ENCODE measurements at regions not wholly inside any gene's neighbourhood (a gene's known extent, or its start where the extent isn't known, plus 50 kb on each side); places are given as distances from the start of the nearest gene placed in this dataset.
"Not testable (repeated sequence)": the region's sequence is repeated elsewhere in the genome, so short reads cannot be mapped to it uniquely, and the experiment has no call there.

DNA sequence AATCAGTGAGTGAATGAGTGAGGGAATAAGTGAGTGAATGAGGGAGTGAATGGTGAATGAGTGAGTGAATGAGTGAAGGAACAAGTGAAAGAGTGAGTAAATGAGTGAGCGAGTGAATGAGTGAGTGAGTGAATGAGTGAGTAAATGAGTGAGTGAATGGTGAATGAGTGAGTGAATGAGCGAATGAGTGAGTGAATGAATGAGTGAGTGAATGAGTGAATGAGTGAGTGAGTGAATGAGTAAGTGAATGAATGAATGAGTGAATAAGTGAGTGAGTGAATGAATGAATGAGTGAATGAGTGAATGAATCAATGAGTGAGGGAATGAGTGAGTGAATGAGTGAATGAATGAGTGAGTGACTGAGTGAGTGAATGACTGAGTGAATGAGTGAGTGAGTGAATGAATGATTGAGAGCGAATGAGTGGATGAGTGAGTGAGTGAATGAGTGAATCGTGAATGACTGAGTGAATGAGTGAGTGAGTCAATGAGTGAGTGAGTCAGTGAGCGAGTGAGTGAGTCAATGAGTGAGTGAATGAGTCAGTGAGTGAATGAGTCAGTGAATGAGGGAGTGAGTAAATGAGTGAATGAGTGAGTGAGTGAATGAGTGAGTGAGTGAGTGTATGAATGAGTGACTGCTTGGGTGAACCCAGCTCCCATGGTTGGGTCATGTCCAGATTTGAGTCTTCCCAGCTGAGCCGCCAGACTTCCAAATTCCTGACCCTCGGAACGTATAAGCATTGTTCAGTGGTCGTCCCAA, 133.0 kb downstream of the NPIPB11 start:
- not testable (repeated sequence) for DNase-seq

DNA sequence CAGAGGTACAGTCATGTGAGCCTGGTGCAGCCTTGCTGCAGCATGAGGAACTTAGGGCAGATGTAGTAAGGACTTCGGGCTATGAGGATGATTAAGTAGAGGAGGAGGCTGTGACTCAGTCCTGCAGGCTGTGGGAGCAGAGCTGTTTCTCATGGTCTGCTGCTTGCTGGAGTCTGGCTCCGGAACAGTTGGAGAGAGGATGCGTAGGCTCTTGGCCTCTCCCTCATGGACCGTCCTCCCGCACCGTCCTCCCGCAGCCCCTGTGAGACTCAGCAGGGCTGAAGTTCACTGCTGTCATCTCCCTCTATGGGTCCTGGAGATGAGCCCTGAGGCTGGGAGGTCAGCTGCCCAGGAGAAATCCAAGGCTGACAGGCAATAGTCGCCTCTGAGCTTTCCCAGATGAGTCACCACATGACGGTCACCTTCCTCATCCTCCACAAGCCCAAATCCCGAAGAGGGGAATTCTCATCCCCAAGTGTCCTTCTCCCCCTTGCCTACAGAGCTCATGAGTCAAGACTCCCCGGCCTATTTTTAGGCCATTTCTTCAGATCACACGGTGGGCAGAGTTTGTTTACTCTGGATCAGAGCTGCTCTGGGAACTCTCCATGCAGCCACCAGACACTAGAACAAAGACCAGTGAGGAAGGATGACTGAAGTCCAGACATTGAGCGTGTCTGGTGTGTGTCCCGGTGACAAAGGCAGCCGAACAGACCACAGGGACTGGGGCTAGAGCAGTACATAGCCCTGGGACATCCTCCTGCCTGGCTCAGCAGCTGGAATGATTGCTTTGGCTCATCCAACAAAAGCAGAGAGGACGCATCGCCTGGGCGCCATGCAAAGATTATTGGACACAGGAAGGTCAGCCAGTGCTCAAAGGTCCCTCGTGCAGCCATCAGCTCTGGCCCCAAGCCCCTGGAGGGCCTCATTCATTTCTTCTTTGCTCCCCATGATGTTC, 134.5 kb downstream of the NPIPB11 start:
- DNase-seq, result peak; percentile 81

DNA sequence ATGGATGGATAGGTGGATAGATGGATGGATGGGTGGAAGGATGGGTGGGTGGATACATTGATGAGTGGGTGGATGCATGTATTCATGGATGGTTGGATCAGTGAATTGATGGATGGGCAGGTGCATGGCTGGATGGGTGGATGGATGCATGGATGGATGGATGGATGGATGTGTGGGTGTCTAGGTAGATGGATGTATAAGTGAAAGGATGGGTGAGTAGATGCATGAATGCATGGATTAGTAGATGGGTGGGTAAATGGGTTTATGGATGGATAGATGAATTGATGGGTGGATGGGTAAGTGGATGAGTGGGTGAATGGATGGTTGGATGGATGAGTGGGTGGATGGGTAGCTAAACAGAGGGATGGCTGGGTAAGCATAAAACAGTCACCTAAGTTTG, 135.6 kb downstream of the NPIPB11 start:
- not testable (repeated sequence) for DNase-seq

DNA sequence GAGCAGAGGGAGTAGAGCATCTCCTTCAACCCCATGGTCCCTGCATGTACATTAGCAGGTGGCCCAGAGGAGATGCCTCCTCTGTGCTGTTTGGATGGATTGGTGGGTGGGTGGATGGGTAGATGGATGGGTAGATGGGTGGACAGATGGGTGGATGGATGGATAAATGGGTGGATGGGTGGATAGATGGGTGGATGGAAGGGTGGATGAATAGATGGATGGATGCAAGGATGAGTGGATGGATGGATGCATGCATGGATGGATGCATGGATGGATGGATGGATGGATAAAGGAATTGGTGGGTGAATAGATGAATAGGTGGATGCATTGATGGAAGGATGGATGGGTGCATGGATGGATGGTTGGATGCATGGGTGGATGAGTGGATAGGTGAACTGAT, 136.5 kb downstream of the NPIPB11 start:
- not testable (repeated sequence) for DNase-seq

DNA sequence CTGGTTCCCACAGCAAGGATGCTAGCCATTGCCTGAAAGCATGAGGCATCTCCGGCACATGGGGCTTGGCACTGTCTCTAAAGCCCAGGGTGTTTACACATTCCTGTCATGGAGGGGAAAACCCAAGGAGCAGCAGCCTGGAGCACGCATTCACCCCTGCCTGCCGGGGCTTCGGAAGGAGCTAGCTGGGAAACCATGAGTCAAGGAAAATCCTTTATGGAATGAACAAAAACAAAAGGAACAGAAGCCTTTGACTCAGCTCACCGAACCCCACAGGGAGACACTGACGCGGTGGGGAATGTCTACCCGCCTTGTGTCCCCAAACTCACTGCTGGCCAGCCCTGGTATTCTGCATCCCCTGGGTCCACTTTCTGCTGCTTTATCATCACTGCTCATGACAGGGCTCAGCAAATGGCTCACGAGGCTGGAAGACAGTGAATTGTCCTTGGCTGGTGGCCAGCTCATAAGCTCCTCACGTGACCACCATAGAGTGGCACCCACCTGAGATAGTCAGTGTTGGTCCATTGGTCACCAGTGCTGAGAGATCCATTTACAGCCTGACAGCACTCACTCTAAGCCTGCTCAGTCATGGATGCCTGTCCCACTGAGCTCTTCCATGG, 137.2 kb downstream of the NPIPB11 start:
- peak; percentile 90 for DNase-seq

DNA sequence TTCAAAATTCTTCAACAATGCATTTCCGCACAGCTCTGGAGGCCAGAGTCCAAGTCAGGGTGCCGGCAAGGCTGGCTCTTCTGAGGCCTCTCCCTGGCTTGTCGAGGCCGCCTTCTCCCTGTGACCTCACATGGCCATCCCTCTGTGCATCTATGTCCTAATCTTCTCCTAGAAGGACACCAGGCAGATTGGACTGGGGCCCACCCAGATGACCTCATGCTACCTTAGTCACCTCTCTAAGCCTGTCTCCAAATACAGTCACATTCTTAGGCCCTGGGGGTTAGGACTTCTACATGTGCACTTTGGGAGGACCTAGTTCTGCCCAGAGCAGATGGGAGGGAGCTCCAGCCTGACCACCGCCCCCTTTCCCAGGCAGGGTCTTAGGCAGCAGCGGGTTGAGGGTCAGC, 137.7 kb downstream of the NPIPB11 start:
- peak; percentile 82 for DNase-seq

DNA sequence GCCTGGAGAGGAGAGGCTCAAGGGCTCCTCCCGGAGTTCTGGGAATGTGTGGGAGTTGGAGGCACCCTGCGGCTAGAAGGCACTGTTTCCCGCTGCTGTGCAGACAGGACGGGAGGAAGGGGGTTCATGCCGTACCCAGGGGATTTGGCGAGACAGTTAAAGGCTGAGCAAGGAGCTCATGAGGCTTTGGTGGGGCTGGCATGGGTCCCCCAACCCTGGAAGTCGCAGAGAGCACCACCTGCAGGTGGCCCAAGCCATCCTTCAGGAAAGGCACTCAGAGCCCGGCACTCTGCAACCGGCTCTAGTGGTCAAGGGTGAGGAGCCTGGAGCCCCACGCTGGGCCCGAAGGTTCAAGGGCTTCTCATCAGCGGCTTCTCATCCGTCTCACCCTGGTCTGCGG, 138.2 kb downstream of the NPIPB11 start:
- not testable (repeated sequence) for DNase-seq

DNA sequence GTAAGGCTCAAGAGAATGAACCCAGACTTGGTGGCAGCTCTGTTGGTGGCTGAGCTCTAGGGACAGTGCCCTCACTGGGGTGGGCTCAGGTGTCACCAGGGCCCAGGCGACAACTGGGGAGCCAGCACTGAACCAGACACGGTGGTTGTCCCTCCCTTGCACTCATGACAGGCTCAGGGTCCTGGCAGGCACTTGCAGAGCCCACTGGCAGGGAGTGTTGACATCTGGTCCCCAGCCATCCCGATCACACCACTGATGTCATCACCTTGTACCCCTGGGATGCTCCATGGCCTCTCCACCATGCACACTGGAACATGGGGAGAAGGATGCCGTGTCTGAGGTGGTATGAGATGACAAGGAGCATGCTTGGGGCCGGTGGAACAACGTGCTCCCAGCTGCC, 138.6 kb downstream of the NPIPB11 start:
- not testable (repeated sequence) for DNase-seq

DNA sequence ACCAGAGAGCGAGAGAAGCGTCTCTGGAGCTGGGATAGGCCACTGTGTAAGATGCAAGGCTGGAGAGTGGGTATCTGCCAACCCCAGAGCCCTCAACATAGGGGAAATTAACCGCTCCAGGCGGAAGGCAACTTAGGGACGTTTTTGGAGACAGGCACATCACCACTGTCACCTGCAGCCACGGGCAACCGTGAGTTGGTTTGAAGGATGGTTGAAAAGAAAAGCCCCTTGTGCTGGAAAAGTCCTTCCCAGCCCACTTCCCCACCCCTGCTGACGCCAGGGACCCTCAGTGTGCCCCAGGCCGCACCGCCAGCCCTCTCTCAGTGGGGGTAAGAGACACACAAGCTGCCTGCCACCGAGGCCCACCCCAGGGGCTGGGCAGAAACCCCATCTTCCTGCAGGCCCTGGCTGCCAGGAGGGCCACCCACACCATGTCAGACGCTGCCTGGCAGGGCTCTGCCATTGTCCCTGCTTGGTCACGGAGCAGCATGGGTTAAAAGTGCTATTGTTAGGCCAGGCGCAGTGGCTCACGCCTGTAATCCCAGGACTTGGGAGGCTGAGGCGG, 139.4 kb downstream of the NPIPB11 start:
- DNase-seq, result not testable (repeated sequence)

DNA sequence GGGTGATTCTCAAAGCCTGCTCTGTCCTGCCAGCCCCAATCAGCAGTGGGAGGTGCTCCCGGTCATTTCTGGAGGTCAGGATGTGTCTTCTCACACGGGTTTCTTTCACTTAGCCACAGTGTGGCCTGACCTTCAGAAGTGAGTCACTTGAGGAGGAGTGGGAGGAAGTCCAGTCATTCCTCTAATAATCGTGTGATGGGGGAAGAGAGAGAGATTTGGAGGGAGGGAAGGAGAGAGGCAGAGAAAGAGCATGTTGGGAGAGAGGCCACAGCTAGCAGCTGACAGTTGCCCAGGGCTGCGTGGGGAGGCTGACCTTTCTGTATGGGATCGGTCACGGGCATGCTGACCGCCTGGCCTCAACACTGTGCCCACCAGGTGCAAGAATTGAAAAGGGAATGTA, 139.9 kb downstream of the NPIPB11 start:
- peak; percentile 39 for DNase-seq

DNA sequence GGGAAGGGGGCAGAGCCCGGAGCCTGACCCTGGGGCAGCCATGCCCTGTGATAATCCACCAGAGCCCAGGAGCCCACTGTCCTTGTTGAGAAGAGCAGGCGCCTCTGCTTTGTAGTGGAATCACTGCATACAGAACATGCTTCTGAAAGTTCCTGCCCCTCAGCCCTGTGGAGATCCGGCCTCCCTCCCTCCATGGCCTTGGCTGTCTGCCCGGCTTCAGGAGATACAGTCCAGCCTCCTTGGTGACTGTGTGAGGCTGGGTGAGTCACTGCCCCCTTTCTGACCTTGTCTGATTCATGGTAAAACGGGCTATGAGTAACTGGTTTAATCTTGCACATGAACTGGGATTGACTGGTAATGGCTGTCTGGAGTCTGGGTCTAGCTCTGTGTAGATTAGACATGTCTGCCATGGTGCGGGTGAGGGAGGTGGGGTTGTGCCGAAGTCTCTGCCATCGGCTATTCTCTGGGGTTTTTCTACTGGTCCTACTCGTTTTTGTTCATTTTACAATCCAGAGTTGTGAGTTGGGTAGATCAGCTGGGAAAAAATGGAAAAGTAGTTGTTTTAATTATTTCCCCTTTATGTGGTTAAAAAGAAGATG, 141.2 kb downstream of the NPIPB11 start:
- peak; percentile 90 for DNase-seq

DNA sequence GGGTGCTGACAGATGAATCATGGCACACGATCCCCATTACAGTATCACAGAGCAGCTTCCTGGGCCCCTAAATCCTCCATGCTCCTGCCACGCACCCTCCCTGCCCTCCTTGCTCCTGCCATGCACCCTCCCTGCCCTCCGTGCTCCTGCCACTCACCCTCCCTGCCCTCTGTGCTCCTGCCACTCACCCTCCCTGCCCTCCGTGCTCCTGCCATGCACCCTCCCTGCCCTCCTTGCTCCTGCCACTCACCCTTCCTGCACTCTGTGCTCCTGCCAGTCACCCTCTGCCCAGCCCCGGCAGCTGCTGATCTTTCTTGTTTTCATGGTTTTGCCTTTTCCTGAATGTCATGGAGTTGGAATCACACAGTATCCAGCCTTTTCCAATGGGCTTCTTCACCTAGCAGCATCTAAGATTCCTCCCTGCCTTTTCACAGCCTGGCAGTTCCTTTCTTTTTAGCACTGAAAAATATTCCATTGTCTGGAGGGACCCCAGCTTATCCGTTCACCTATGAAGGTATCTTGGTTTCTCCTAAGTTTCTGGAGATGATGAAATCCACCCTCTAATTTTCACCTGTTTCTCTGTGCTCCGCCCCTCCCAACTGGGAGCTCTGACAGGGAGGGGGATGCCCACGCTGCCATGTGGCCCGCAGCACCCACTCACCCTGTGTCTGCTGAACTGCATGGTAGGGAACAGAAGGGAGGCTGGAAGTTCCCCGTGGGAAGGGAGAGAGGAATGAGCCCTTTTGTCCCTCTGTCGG, 142.3 kb downstream of the NPIPB11 start:
- DNase-seq, result not testable (repeated sequence)

DNA sequence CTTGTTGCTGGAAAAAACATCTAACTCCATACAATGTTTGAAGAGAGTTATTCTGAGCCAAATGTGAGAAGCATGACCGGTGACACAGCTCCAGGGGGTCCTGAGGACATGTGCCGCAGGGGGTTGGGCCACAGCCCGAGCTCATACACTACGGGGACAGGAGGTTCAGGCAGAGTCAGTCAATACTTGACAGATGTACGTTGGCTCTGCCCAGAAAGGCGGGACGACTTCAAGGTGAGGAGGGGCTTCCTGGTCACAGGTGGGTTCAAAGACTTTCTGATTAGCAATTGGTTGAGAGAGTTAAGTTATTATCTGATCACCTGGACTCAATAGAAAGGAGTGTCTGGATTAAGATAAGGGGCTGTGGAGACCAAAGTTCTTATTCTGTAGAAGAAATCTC, 143.8 kb downstream of the NPIPB11 start:
- DNase-seq, result not testable (repeated sequence)

DNA sequence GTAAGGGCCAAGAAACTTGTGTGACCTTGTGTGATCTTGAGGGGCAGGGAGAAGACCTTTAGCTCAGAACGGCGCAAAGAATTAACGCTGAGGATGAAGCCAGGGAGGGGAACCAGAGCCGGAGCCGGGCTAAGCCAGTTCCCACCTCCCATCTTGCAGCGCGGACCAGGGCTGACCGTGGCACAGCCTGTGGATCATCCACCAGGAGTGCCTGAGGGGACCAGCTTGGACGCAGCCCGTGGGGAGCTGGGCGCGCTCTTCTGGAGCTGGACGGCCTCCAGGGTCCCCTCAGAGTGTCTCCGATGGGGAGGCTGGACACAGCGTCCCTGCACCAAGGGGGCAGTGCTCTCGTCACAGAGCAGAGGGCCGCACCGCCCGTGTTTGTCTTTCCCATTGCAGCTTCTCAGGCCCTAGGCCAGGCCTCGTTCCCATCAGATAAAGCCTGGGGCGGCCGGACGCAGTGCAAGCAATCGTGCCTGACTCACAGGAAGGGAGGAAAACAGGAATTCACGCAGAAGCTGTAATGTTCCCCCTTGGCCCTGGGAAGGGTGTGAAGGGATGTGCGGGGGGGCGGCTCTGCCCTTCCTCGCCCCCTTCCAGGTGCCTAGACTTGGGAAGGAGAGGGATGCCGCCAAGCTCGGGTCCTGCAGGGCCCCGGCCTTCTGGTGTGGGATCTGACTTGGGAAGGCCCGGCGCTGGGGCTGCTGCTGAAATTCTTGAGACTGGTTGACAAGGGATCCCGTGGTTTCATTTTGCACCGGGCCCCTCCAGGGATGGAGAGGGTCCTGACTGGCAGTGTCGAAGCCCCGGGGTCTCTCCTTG, 144.9 kb downstream of the NPIPB11 start:
- DNase-seq, result not testable (repeated sequence)

DNA sequence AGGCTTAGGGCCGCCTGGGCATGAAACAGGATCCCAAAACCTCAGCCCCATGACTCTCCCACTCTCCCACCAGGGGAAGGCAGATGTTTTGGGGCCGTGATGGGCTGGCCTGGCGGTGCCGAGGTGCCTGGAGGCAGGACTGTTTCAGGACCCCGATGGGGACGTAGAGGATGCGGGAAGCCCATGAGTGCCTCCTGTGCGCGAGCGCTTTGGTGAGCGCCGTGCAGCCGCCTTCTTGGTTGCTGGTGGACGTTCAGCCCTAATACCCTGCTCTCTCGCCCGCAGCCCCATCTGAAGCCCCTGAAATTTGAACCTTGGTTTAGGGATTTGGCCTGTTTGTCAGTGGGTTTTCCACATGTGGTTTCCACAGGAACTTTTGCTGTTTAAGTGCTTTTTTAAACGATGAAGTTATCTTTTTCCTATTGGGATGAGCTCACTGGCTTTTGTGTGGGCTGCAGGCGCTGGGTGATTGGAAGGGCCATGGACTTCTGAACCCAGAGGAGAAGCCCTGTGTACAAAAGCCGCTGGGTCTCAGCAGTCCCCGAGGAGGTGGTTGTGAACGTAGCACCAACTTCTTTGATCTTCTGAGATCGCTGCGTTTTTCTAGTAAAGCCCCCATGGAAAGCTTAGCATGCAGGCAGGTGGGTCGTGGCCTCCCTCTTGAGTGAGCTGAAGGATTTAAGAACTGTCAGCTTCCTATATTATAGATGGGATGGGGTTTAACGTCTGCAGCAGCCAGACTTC, 145.7 kb downstream of the NPIPB11 start:
- not testable (repeated sequence) for DNase-seq

DNA sequence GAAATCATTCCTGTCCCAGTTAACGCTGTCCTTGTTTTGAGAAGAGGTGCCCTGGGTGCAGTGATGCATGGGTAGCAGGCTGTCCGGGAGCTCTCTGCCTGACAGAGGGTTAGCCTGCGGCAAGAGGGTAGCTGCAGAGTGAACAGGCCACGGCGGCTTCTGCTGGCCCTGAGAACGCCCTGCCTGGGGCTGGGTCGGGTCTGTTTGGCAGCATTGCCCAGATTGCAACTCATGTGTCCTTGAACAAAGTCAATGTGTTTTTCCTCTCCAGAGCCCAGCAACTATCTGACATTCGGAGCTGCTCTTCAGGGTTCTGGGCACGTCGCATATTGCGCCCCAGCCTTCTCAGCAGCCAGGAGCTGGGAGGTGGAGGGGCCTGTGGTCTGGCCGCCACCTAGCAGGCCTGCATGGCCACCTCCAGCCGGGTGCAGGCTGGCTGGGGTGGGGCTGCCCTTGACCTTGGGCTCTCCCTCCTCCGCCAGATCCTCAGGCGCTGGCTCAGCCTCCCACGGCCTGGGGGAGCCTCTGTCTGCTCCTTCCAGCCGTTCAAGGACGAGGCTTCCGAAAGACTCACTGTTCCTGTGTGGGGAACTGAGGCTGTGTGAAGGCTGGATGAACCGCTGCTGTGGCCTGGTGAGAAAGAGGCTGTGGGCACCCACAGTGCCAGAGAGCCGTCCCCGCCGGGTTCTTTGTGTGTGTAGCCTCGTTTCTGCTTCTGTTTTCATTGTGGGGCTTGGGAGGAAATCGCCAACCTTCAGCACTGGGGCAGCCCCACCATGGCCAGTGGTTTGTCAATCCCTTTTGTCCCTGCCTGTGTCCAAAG, 146.7 kb downstream of the NPIPB11 start:
- not testable (repeated sequence) for DNase-seq

DNA sequence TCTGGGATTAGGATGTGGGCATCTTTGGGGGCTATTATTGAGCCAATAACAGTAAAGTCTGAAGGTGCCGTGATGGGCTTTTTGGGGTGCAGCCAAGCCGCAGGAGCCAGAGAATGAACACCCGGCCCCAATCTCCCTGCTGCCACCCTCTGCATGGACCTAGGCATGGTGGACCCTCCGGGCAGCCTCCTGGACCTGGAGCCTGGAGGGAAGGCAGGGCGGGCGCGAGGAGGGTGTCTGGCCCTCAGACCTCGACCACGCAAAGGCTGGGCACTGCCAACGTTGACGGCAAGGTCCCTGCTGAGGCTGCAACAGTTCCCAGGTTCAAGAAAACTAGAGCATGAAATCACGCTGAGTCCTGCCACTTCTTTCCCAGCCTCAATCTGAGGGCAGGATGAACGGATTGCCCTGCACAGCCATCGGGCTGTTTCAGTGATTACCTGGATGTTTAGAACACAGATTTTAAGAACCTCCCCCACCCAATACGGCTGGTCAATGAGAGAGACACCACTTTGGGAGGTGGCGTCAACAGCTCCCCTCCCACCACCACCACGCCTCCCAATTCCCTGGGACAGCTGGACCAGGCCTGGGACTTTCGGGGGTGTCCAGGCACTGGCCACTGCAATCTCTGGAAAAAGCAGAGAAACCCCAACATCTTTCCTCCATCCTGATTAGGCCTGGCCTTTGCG, 147.4 kb downstream of the NPIPB11 start:
- DNase-seq, result not testable (repeated sequence)

All from T1000 (cell line).